B cell (primary cell): ENCODE measurements at regions not wholly inside any gene's neighbourhood (a gene's known extent, or its start where the extent isn't known, plus 50 kb on each side); places are given as distances from the start of the nearest gene placed in this dataset.

ENCODE experiments used
- ATAC-seq: fragments of 200-7000 bp; cut with Tn5 transposase; one replicate; pipeline ENCODE4 v1.10.0; 2021; ENCODE audit warnings: low read depth, mild to moderate bottlenecking, moderate number of reproducible peaks, moderate library complexity
- CTCF ChIA-PET: fragments of 350-600 bp; sonication (Branson Sonifier 250); formaldehyde crosslinking; loops from one replicate; lab custom pipeline; 2021; ENCODE audit warnings: antibody characterized with exemption, inconsistent platforms; lab: Charles Lee
- POLR2A ChIA-PET: fragments of 350-600 bp; sonication (Branson Sonifier 250); formaldehyde crosslinking; loops from one replicate; lab custom pipeline; 2021; ENCODE audit warnings: antibody characterized with exemption; lab: Charles Lee
- DNase-seq: peaks from one replicate; pipeline ENCODE4 v3.0.0; 2013
- H2AFZ ChIP-seq: 2 replicates; pipeline ENCODE4 v1.6.1; 2012; ENCODE audit warnings: mild to moderate bottlenecking, low read depth, low read length; ENCODE audit not compliant: insufficient read depth, poor library complexity, severe bottlenecking
- H3K27ac ChIP-seq, 2 donors: 1 replicate in 1 of 2; 2 replicates in 1 of 2; pipeline ENCODE4 v1.5.1; 2012 to 2013; ENCODE audit warnings: low read length in 2 of 2, mild to moderate bottlenecking in 2 of 2, moderate library complexity in 1 of 2
- H3K27me3 ChIP-seq, 4 experiments: fragments of 200-600 bp in 1 of 4; sonication (generic) in 1 of 4; replicated peaks in 1 of 4; 1 replicate in 2 of 4; 2 replicates in 2 of 4; pipeline versions ENCODE4 v1.6.1 to v1.7.0; 2013 to 2016; ENCODE audit warnings: low read length in 3 of 4, mild to moderate bottlenecking in 2 of 4, mixed read lengths in 1 of 4, moderate library complexity in 1 of 4; ENCODE audit not compliant: insufficient read depth in 4 of 4, control insufficient read depth in 3 of 4; ENCODE audit errors: control extremely low read depth in 1 of 4
- H3K36me3 ChIP-seq, 2 experiments: replicated peaks in 1 of 2; 1 replicate in 1 of 2; 2 replicates in 1 of 2; pipeline versions ENCODE4 v1.6.1 to v1.7.1; 2013; ENCODE audit warnings: low read length in 1 of 2; ENCODE audit not compliant: insufficient read depth in 2 of 2, control insufficient read depth in 1 of 2; ENCODE audit errors: control extremely low read depth in 1 of 2, extremely low read depth in 1 of 2
- H3K4me1 ChIP-seq, 2 donors: fragments of 200-600 bp in 1 of 2; sonication (generic) in 1 of 2; 1 replicate in 1 of 2; 2 replicates in 1 of 2; pipeline versions ENCODE4 v1.5.1 to v1.6.1; 2013 to 2017; ENCODE audit warnings: low read length in 2 of 2; ENCODE audit not compliant: control insufficient read depth in 2 of 2, insufficient read depth in 2 of 2
- H3K4me2 ChIP-seq: replicated peaks from 2 replicates; pipeline ENCODE3; 2012; ENCODE audit warnings: mild to moderate bottlenecking, low read depth, low read length; ENCODE audit not compliant: poor library complexity, severe bottlenecking
- H3K4me3 ChIP-seq, 5 experiments: fragments of 200-600 bp in 1 of 5; sonication (generic) in 1 of 5; 1 replicate in 3 of 5; 2 replicates in 2 of 5; pipeline versions ENCODE4 v1.5.1 to v1.7.0; 2011 to 2016; ENCODE audit warnings: low read length in 4 of 5, mild to moderate bottlenecking in 4 of 5, low read depth in 2 of 5, control low read depth in 1 of 5, moderate library complexity in 1 of 5; ENCODE audit not compliant: insufficient read depth in 1 of 5; ENCODE audit errors: control extremely low read depth in 1 of 5, extremely low read depth in 1 of 5
- H3K79me2 ChIP-seq: fragments of 200-600 bp; sonication (generic); one replicate; pipeline ENCODE4 v1.6.0; 2016; ENCODE audit warnings: low read length; ENCODE audit not compliant: control insufficient read depth, insufficient read depth
- H3K9ac ChIP-seq: fragments of 200-600 bp; sonication (generic); 2 replicates; pipeline ENCODE4 v1.6.1; 2017; ENCODE audit warnings: mild to moderate bottlenecking, low read length, moderate library complexity
- H3K9me3 ChIP-seq, 3 donors: one replicate each; pipeline versions ENCODE4 v1.6.1 to v1.7.1; 2013; ENCODE audit warnings: low read length in 2 of 3; ENCODE audit not compliant: control insufficient read depth in 2 of 3, insufficient read depth in 1 of 3; ENCODE audit errors: control extremely low read depth in 1 of 3
- H4K20me1 ChIP-seq: 2 replicates; pipeline ENCODE4 v1.6.0; 2012; ENCODE audit warnings: mild to moderate bottlenecking, low read length; ENCODE audit not compliant: insufficient read depth, control insufficient read depth, poor library complexity, severe bottlenecking
- H3K27ac Mint-ChIP-seq: one replicate; pipeline ENCODE4 v1.8.0; 2021; ENCODE audit warnings: mixed read lengths
- H3K27me3 Mint-ChIP-seq: one replicate; pipeline ENCODE4 v1.8.0; 2021; ENCODE audit warnings: mixed read lengths
- H3K4me1 Mint-ChIP-seq: one replicate; pipeline ENCODE4 v1.8.0; 2021; ENCODE audit warnings: mixed read lengths
- H3K4me3 Mint-ChIP-seq: one replicate; pipeline ENCODE4 v1.8.0; 2021; ENCODE audit warnings: mixed read lengths
- H3K9me3 Mint-ChIP-seq: one replicate; pipeline ENCODE4 v1.8.0; 2022; ENCODE audit warnings: mixed read lengths; ENCODE audit not compliant: insufficient read depth
- EZH2 ChIP-seq: IDR thresholded peaks from 2 replicates; pipeline ENCODE4 v1.6.1; 2012; ENCODE audit warnings: borderline replicate concordance, low read depth, mild to moderate bottlenecking, moderate library complexity, low read length; ENCODE audit not compliant: insufficient read depth, poor library complexity, severe bottlenecking
- WGBS: methylation state at CpG from one replicate; pipeline ENCODE4 v1.1.5; 2013; ENCODE audit warnings: missing lambda C conversion rate; ENCODE audit not compliant: insufficient coverage; 5-methylcytosine and 5-hydroxymethylcytosine counted together
- intact Hi-C: fragments of 100-400 bp; cut with micrococcal nuclease; formaldehyde crosslinking; loops from one replicate; pipeline ENCODE4 v1.10.0; 2022
- TF ChIP-seq, protein P1 (sequence below): fragments of 200-600 bp; IDR thresholded peaks from one replicate; pipeline ENCODE4 v1.8.0; 2022; ENCODE audit warnings: antibody characterized with exemption, mild to moderate bottlenecking

DNA sequence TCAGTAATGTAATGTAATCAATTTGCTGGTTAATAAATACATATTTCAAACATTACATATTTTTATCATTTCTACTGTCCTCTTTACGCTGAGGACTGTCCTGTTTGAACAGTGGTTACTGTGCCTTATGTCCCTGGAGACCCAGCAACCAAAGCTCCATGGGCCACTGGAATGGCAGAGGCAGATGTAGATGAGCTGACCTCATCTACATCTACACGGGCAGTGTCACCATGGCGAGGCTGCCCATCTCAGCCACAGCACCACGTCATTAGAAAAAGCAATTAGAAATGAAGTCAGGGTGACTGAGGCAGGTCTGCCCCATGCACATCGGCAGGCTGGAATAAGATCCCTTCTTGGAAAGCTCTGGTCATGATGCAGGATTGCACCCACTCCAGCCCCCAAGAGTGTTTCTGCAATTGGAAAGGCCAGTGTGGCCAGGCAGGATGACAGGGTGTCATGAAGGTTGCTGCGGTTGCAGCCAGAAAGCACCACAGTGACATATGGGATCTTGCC lies 237.5 kb downstream of the NDUFA10 start:
- DNase-seq: no peak
- no peak for ATAC-seq
- peaks cover 0 to 7% (median 3%) of the 10 kb centered on the region in 3 donors for H3K9me3 ChIP-seq
- H3K36me3 ChIP-seq: no peaks in the 10 kb centered on the region
- H3K27me3 ChIP-seq: no peaks in the 10 kb centered on the region
- H3K9me3 Mint-ChIP-seq: peaks cover 2% of the 10 kb centered on the region
- H3K9ac ChIP-seq: no peak overlapping the region
- TF ChIP-seq, protein P1, sequence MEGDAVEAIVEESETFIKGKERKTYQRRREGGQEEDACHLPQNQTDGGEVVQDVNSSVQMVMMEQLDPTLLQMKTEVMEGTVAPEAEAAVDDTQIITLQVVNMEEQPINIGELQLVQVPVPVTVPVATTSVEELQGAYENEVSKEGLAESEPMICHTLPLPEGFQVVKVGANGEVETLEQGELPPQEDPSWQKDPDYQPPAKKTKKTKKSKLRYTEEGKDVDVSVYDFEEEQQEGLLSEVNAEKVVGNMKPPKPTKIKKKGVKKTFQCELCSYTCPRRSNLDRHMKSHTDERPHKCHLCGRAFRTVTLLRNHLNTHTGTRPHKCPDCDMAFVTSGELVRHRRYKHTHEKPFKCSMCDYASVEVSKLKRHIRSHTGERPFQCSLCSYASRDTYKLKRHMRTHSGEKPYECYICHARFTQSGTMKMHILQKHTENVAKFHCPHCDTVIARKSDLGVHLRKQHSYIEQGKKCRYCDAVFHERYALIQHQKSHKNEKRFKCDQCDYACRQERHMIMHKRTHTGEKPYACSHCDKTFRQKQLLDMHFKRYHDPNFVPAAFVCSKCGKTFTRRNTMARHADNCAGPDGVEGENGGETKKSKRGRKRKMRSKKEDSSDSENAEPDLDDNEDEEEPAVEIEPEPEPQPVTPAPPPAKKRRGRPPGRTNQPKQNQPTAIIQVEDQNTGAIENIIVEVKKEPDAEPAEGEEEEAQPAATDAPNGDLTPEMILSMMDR: no peak
- TF ChIP-seq EZH2: no peak
- intact Hi-C loops: no loop called here
- H3K4me1 Mint-ChIP-seq: no peaks in the 10 kb centered on the region
- H3K79me2 ChIP-seq: no peaks in the 10 kb centered on the region
- H2AFZ ChIP-seq: no peak overlapping the region
- POLR2A ChIA-PET: no interaction called here
- no peak overlapping the region for H3K4me2 ChIP-seq
- H4K20me1 ChIP-seq: no peaks in the 10 kb centered on the region
- H3K27me3 Mint-ChIP-seq: peaks cover 6% of the 10 kb centered on the region
- no peak overlapping the region for H3K27ac ChIP-seq
- H3K27ac Mint-ChIP-seq: no peak overlapping the region
- no peak overlapping the region for H3K4me3 Mint-ChIP-seq
- WGBS: 95% methylated on average over 4 of the region's 6 CpGs
- CTCF ChIA-PET: no interaction called here
- H3K4me3 ChIP-seq: no peak overlapping the region
- H3K4me1 ChIP-seq: no peaks in the 10 kb centered on the region

DNA sequence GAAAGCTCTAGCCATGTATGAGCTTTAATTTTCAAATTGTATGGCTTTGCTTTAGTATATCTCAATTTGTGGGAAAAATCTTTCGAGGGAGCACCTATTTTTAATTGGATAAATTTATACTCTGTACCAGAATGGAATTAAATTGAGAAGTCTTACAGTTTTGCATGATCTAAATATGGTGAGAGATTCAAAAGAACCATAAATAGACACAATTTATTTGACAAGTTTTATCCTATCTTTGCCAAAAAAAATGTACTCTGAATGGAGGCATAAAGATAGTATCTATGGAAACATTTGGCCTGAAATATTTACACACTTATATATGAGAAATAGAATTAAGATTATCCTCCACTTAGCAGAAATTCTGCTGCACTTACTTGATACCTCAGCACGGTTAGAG lies 238.4 kb downstream of the NDUFA10 start:
- H3K27ac Mint-ChIP-seq: no peak overlapping the region
- Histone ChIP-seq H3K9ac (no peak overlapping the region), H4K20me1 (no peaks in the 10 kb centered on the region), H2AFZ (no peak overlapping the region), H3K79me2 (no peaks in the 10 kb centered on the region), H3K27ac (no peak overlapping the region), H3K4me3 (no peak overlapping the region), H3K9me3 (peaks cover 0 to 5% (median 3%) of the 10 kb centered on the region in 3 donors), H3K36me3 (no peaks in the 10 kb centered on the region), H3K4me1 (no peaks in the 10 kb centered on the region), H3K4me2 (no peak overlapping the region), H3K27me3 (no peaks in the 10 kb centered on the region)
- no peak for DNase-seq
- ChIA-PET CTCF (no interaction called here), POLR2A (no interaction called here)
- ATAC-seq: no peak
- no CpG with 5 or more reads among the region's 2 CpGs for WGBS
- TF ChIP-seq, protein P1: no peak
- no peak for TF ChIP-seq EZH2
- H3K4me3 Mint-ChIP-seq: no peak overlapping the region
- intact Hi-C loops: no loop called here
- peaks cover 6% of the 10 kb centered on the region for H3K27me3 Mint-ChIP-seq
- no peaks in the 10 kb centered on the region for H3K4me1 Mint-ChIP-seq
- peaks cover 2% of the 10 kb centered on the region for H3K9me3 Mint-ChIP-seq
